Calu3 (cell line): ENCODE measurements at regions not wholly inside any gene's neighbourhood (a gene's known extent, or its start where the extent isn't known, plus 50 kb on each side); places are given as distances from the start of the nearest gene placed in this dataset.

ENCODE experiments used
- BruUV-seq: library from RNA; stranded (reverse); fragments of 400-500 nt; replicated peaks from 2 replicates; lab custom pipeline; 2021; lab: Mats Ljungman, UMichigan
- CTCF ChIA-PET: fragments of 300-600 bp; sonication (Branson Sonifier 250); formaldehyde crosslinking; loops from one replicate; lab custom pipeline; 2022; ENCODE audit warnings: antibody characterized with exemption; lab: Charles Lee
- DNase-seq: peaks from one replicate; pipeline ENCODE4 v3.0.0; 2022
- H3K27ac Mint-ChIP-seq: one replicate; pipeline ENCODE4 v1.8.0; 2022; ENCODE audit warnings: mixed read lengths; ENCODE audit not compliant: unreplicated experiment
- H3K27me3 Mint-ChIP-seq: one replicate; pipeline ENCODE4 v1.8.0; 2022; ENCODE audit warnings: mixed read lengths; ENCODE audit not compliant: unreplicated experiment
- H3K36me3 Mint-ChIP-seq: one replicate; pipeline ENCODE4 v1.8.0; 2022; ENCODE audit warnings: mild to moderate bottlenecking, moderate library complexity, mixed read lengths; ENCODE audit not compliant: insufficient read depth, unreplicated experiment
- H3K4me1 Mint-ChIP-seq: one replicate; pipeline ENCODE4 v1.8.0; 2022; ENCODE audit warnings: mild to moderate bottlenecking, low read depth, mixed read lengths; ENCODE audit not compliant: unreplicated experiment
- H3K4me3 Mint-ChIP-seq: one replicate; pipeline ENCODE4 v1.8.0; 2022; ENCODE audit warnings: mild to moderate bottlenecking, low read depth, moderate library complexity, mixed read lengths; ENCODE audit not compliant: unreplicated experiment
- H3K9me3 Mint-ChIP-seq: one replicate; pipeline ENCODE4 v1.8.0; 2022; ENCODE audit warnings: low read depth, mixed read lengths; ENCODE audit not compliant: unreplicated experiment
- CTCF ChIP-seq: fragments of 200-600 bp; IDR thresholded peaks from one replicate; pipeline ENCODE4 v1.8.0; 2022; ENCODE audit warnings: antibody characterized with exemption; ENCODE audit not compliant: unreplicated experiment
- intact Hi-C: fragments of 100-400 bp; cut with micrococcal nuclease; formaldehyde crosslinking; loops from one replicate; pipeline ENCODE4 v1.10.0; 2022; ENCODE audit not compliant: unreplicated experiment

- DNase-seq, result no peak
- Mint-ChIP-seq H3K4me3 (no peak overlapping the region), H3K27me3 (no peaks in the 10 kb centered on the region), H3K36me3 (no peaks in the 10 kb centered on the region), H3K9me3 (peaks cover 9% of the 10 kb centered on the region), H3K27ac (no peak overlapping the region), H3K4me1 (no peaks in the 10 kb centered on the region)
- CTCF ChIA-PET, result interaction anchor here (0.6 kb wide), 1 partner anchor 39 kb away, joined by 4 read pairs; no protein-coding TSS in a partner anchor
- BruUV-seq, result no TSS peak
- TF ChIP-seq CTCF, result no peak
- intact Hi-C loops, result no loop called here
Observed at GRCh38 chr22:48258064-48258701, 1495.7 kb downstream of the TBC1D22A start.

GRCh38 chr22:48257685-48258055, 1495.2 kb downstream of the TBC1D22A start:
- H3K27ac Mint-ChIP-seq, result no peak overlapping the region
- no peaks in the 10 kb centered on the region for H3K27me3 Mint-ChIP-seq
- BruUV-seq, result no TSS peak
- intact Hi-C loops, result no loop called here
- H3K4me3 Mint-ChIP-seq, result no peak overlapping the region
- no peaks in the 10 kb centered on the region for H3K4me1 Mint-ChIP-seq
- no peak for TF ChIP-seq CTCF
- peaks cover 7% of the 10 kb centered on the region for H3K9me3 Mint-ChIP-seq
- CTCF ChIA-PET, result interaction anchor here (0.6 kb wide), 1 partner anchor 39 kb away, joined by 4 read pairs; no protein-coding TSS in a partner anchor
- DNase-seq, result no peak
- no peaks in the 10 kb centered on the region for H3K36me3 Mint-ChIP-seq

GRCh38 chr22:48256776-48257684, 1494.6 kb downstream of the TBC1D22A start:
- H3K4me3 Mint-ChIP-seq, result no peak overlapping the region
- CTCF ChIA-PET, result no interaction called here
- DNase-seq, result no peak
- H3K36me3 Mint-ChIP-seq, result no peaks in the 10 kb centered on the region
- H3K27ac Mint-ChIP-seq, result no peak overlapping the region
- no TSS peak for BruUV-seq
- peaks cover 7% of the 10 kb centered on the region for H3K9me3 Mint-ChIP-seq
- no peaks in the 10 kb centered on the region for H3K27me3 Mint-ChIP-seq
- TF ChIP-seq CTCF, result no peak
- no peaks in the 10 kb centered on the region for H3K4me1 Mint-ChIP-seq
- intact Hi-C loops, result no loop called here

- intact Hi-C loops, result no loop called here
- BruUV-seq, result no TSS peak
- Mint-ChIP-seq H3K4me1 (no peaks in the 10 kb centered on the region), H3K36me3 (no peaks in the 10 kb centered on the region), H3K9me3 (peaks cover 10% of the 10 kb centered on the region), H3K27me3 (no peaks in the 10 kb centered on the region), H3K4me3 (no peak overlapping the region), H3K27ac (no peak overlapping the region)
- TF ChIP-seq CTCF, result no peak
- DNase-seq, result no peak
- CTCF ChIA-PET, result no interaction called here
Observed at GRCh38 chr22:48256041-48256739, 1493.7 kb downstream of the TBC1D22A start.
